ENCODE measurements at regions not wholly inside any gene's neighbourhood (a gene's known extent, or its start where the extent isn't known, plus 50 kb on each side); places are given as distances from the start of the nearest gene placed in this dataset.

- TF ChIP-seq NFRKB (IDR thresholded peaks at IDR 0.05) (no peak), LEF1 (IDR thresholded peaks at IDR 0.05; ENCODE audit: borderline replicate concordance) (no peak), SUZ12 (IDR thresholded peaks at IDR 0.05) (no peak), ELF4 (IDR thresholded peaks at IDR 0.05) (no peak), ARNT (IDR thresholded peaks at IDR 0.05) (no peak), FOXA1 (IDR thresholded peaks at IDR 0.05) (no peak), FOXM1 (IDR thresholded peaks at IDR 0.05; ENCODE audit: borderline replicate concordance) (no peak), SP1 (IDR thresholded peaks at IDR 0.05) (no peak)
Measured at GRCh38 chrX:125202591-125203248, 117.0 kb upstream of the TEX13C start.
